ENCODE measurements at regions not wholly inside any gene's neighbourhood (a gene's known extent, or its start where the extent isn't known, plus 50 kb on each side); places are given as distances from the start of the nearest gene placed in this dataset.

- ATAC-seq, result no peak
- H3K27me3 ChIP-seq, result peaks cover 0 to 51% (median 0%) of the 10 kb centered on the region in 7 donors
- 67 to 76% methylated on average over 5 of the region's 5 CpGs for WGBS, 2 donors
Measured at GRCh38 chr10:42941790-42942189, 135.1 kb upstream of the RET start.

GRCh38 chr10:42942279-42942950 is 134.5 kb upstream of the RET start:
- Histone ChIP-seq H3K27ac (no peak overlapping the region), H3K9me3 (peaks cover 0 to 3% (median 0%) of the 10 kb centered on the region in 11 donors), H3K4me1 (no peaks in the 10 kb centered on the region), H3K4me3 (no peak overlapping the region), H3K36me3 (no peaks in the 10 kb centered on the region), H3K27me3 (peaks cover 0 to 48% (median 0%) of the 10 kb centered on the region in 7 donors)
- ATAC-seq, result no peak
- WGBS, 2 donors, result 84 to 89% methylated on average over 7 of the region's 7 CpGs
- intact Hi-C loops (cut with DNase I), result no loop called here
- TF ChIP-seq CTCF (IDR thresholded peaks at IDR 0.05), result no peak
- DNase-seq, result no peak

More at GRCh38 chr10:42941790-42942189, 135.1 kb upstream of the RET start:
- TF ChIP-seq CTCF (IDR thresholded peaks at IDR 0.05), result no peak
- no peak for DNase-seq
- H3K36me3 ChIP-seq, result no peaks in the 10 kb centered on the region
- H3K9me3 ChIP-seq, result no peaks in the 10 kb centered on the region
- no peak overlapping the region for H3K4me3 ChIP-seq
- no peak overlapping the region for H3K27ac ChIP-seq
- no peaks in the 10 kb centered on the region for H3K4me1 ChIP-seq
- intact Hi-C loops (cut with DNase I), result no loop called here

- Histone ChIP-seq H3K4me1 (no peaks in the 10 kb centered on the region), H3K9me3 (peaks cover 0 to 8% (median 0%) of the 10 kb centered on the region in 11 donors), H3K27ac (no peak overlapping the region), H3K27me3 (peaks cover 0 to 42% (median 0%) of the 10 kb centered on the region in 7 donors), H3K36me3 (no peaks in the 10 kb centered on the region), H3K4me3 (no peak overlapping the region)
- ATAC-seq (no peak), DNase-seq (no peak)
- WGBS, 2 donors, result 87 to 89% methylated on average over 9 of the region's 9 CpGs
- intact Hi-C loops (cut with DNase I), result no loop called here
- TF ChIP-seq CTCF (IDR thresholded peaks at IDR 0.05), result no peak
Measured at GRCh38 chr10:42943025-42943818, 133.6 kb upstream of the RET start.

GRCh38 chr10:42948040-42948439 is 128.8 kb upstream of the RET start:
- intact Hi-C loops (cut with DNase I), result no loop called here
- H3K27me3 ChIP-seq, result peaks cover 0 to 38% (median 19%) of the 10 kb centered on the region in 7 donors
- no peaks in the 10 kb centered on the region for H3K36me3 ChIP-seq
- ATAC-seq, result no peak
- TF ChIP-seq CTCF (IDR thresholded peaks at IDR 0.05), result no peak
- no peak overlapping the region for H3K27ac ChIP-seq
- DNase-seq, result no peak
- peaks cover 0 to 8% (median 0%) of the 10 kb centered on the region in 11 donors for H3K9me3 ChIP-seq
- WGBS, 2 donors, result 89 to 94% methylated on average over 2 of the region's 2 CpGs
- no peak overlapping the region for H3K4me3 ChIP-seq
- peaks cover 2 to 19% (median 14%) of the 10 kb centered on the region in 9 donors for H3K4me1 ChIP-seq
